Spleen (tissue), 11 donors: ENCODE measurements at regions not wholly inside any gene's neighbourhood (a gene's known extent, or its start where the extent isn't known, plus 50 kb on each side); places are given as distances from the start of the nearest gene placed in this dataset.

Experiments
- DNase-seq: peaks from one replicate; pipeline ENCODE4 v3.0.0-alpha.2; 2020
- H3K27ac ChIP-seq, 8 donors: fragments of 200-600 bp; sonication (generic) in 7 of 8; 1 replicate in 4 of 8; 2 replicates in 4 of 8; pipeline versions ENCODE4 v1.5.0 to v1.8.0; 2016 to 2021; ENCODE audit warnings: inconsistent platforms in 4 of 8, mild to moderate bottlenecking in 4 of 8, moderate library complexity in 1 of 8
- H3K27me3 ChIP-seq, 7 donors: fragments of 200-600 bp; sonication (generic) in 6 of 7; replicated peaks in 1 of 7; 1 replicate in 4 of 7; 2 replicates in 3 of 7; pipeline versions ENCODE4 v1.5.0 to v1.8.0; 2016 to 2021; ENCODE audit warnings: inconsistent platforms in 3 of 7, mild to moderate bottlenecking in 1 of 7
- H3K36me3 ChIP-seq, 6 donors: fragments of 200-600 bp; sonication (generic) in 5 of 6; 1 replicate in 4 of 6; 2 replicates in 2 of 6; pipeline versions ENCODE4 v1.5.0 to v1.8.0; 2016 to 2021; ENCODE audit warnings: inconsistent platforms in 2 of 6
- H3K4me1 ChIP-seq, 6 donors: fragments of 200-600 bp; sonication (generic) in 5 of 6; 1 replicate in 3 of 6; 2 replicates in 3 of 6; pipeline versions ENCODE4 v1.5.0 to v1.8.0; 2016 to 2021; ENCODE audit warnings: inconsistent platforms in 3 of 6
- H3K4me3 ChIP-seq, 8 donors: fragments of 200-600 bp; sonication (generic) in 7 of 8; 1 replicate in 4 of 8; 2 replicates in 4 of 8; pipeline versions ENCODE4 v1.5.0 to v1.8.0; 2016 to 2021; ENCODE audit warnings: inconsistent platforms in 4 of 8, mild to moderate bottlenecking in 4 of 8, moderate library complexity in 2 of 8
- H3K9me3 ChIP-seq, 8 donors: fragments of 200-600 bp; sonication (generic) in 7 of 8; 1 replicate in 4 of 8; 2 replicates in 4 of 8; pipeline versions ENCODE4 v1.5.0 to v1.8.0; 2016 to 2021; ENCODE audit warnings: inconsistent platforms in 4 of 8
- POLR2A ChIP-seq, 3 donors: fragments of 450-650 bp; IDR thresholded peaks; one replicate each; pipeline ENCODE4 v1.5.1; 2017; ENCODE audit warnings: antibody characterized with exemption in 3 of 3, mild to moderate bottlenecking in 1 of 3
- POLR2AphosphoS5 ChIP-seq, 3 donors: sonication (generic); formaldehyde crosslinking; IDR thresholded peaks; one replicate each; pipeline ENCODE4 v1.5.1; 2017; ENCODE audit warnings: antibody characterized with exemption in 3 of 3
- WGBS, 5 donors: extraction: QIAGEN DNeasy Blood & Tissue Kit in 3 of 5; methylation state at CpG; one replicate each; pipeline versions ENCODE4 v1.1.5 to v1.1.7; 2013 to 2018; 5-methylcytosine and 5-hydroxymethylcytosine counted together
- intact Hi-C: fragments of 100-400 bp; cut with DNase I; formaldehyde crosslinking; loops from one replicate; pipeline ENCODE4 v1.15.0; 2023; ENCODE audit warnings: low total_unique reads
- TF ChIP-seq, protein P1 (sequence below), 11 experiments: fragments of 200-600 bp in 7 of 11; fragments of 450-650 bp in 4 of 11; sonication (generic) in 4 of 11; IDR thresholded peaks in 8 of 11; conservative IDR thresholded peaks in 3 of 11; 1 replicate in 7 of 11; 2 replicates in 4 of 11; pipeline versions ENCODE4 v1.4.0 to v1.8.0; 2016 to 2021; ENCODE audit warnings: antibody characterized with exemption in 11 of 11, inconsistent platforms in 4 of 11, mild to moderate bottlenecking in 1 of 11
- donor health status: healthy with polysubstance abuse.
- donor health status: DM: no; HTN: no; CAD: no; lungs with moderate emphysema.
- donor health status: DM: no; HTN: no; CAD: no.
- donor health status: Bipolar disorder and iron deficiency.
- donor health status: healthy.
- donor health status: DM: no; HTN: no; CAD: no.
- donor health status: DM: yes; HTN: yes; CAD: no.

DNA sequence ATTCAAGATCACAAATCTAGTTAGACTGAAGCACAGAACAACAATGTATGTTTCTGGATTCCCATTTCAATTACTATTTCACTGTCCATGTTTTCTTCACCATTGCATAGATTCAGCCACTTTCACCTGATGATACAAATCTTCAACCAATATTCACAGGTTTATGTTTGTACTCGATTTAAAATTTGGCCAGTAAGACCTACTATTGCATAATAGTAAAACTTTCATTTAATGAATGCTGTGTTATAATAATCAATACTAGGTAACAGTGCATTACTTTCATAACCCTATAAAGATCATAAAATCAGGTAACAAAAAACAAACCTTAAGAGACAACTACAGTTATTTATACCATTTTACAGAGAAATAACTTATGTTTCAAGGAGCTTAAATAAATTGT is 2209.1 kb downstream of the ARAP2 start:
- intact Hi-C loops = no loop called here
- H3K4me3 ChIP-seq = no peak overlapping the region
- H3K27me3 ChIP-seq = no peaks in the 10 kb centered on the region
- DNase-seq = no peak
- H3K4me1 ChIP-seq = no peaks in the 10 kb centered on the region
- no peaks in the 10 kb centered on the region for H3K9me3 ChIP-seq
- H3K36me3 ChIP-seq = no peaks in the 10 kb centered on the region
- H3K27ac ChIP-seq = no peak overlapping the region
- no peak for TF ChIP-seq POLR2AphosphoS5 (IDR thresholded peaks at IDR 0.05)
- no peak for TF ChIP-seq POLR2A (IDR thresholded peaks at IDR 0.05)
- TF ChIP-seq, protein P1, sequence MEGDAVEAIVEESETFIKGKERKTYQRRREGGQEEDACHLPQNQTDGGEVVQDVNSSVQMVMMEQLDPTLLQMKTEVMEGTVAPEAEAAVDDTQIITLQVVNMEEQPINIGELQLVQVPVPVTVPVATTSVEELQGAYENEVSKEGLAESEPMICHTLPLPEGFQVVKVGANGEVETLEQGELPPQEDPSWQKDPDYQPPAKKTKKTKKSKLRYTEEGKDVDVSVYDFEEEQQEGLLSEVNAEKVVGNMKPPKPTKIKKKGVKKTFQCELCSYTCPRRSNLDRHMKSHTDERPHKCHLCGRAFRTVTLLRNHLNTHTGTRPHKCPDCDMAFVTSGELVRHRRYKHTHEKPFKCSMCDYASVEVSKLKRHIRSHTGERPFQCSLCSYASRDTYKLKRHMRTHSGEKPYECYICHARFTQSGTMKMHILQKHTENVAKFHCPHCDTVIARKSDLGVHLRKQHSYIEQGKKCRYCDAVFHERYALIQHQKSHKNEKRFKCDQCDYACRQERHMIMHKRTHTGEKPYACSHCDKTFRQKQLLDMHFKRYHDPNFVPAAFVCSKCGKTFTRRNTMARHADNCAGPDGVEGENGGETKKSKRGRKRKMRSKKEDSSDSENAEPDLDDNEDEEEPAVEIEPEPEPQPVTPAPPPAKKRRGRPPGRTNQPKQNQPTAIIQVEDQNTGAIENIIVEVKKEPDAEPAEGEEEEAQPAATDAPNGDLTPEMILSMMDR (IDR thresholded peaks at IDR 0.05 in 8 of 11, conservative IDR thresholded peaks at IDR 0.05 in 3 of 11) = no peak
- 80 to 86% (median 81%) methylated on average over 1 of the region's 1 CpG for WGBS, 5 donors

DNA sequence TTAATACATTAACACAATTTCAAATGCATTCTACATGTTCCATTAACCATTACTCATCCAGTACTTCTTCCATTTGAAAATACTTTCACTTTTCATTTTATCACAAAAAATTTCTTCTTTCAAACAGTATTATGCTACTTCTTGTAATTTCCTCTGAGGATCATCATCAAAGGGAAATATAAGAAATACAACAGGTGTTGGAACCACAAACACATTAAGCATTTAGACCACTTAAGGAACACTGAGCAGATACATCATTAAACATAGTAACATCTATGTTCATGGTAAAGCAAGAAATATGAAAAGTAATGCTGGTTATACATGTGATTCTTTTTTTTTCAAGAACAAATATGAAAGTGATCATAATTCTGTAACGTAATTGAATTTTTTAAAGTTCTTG is 2207.0 kb downstream of the ARAP2 start:
- TF ChIP-seq, protein P1 (IDR thresholded peaks at IDR 0.05 in 8 of 11, conservative IDR thresholded peaks at IDR 0.05 in 3 of 11) = no peak
- TF ChIP-seq POLR2AphosphoS5 (IDR thresholded peaks at IDR 0.05) = no peak
- TF ChIP-seq POLR2A (IDR thresholded peaks at IDR 0.05) = no peak
- no peaks in the 10 kb centered on the region for H3K4me1 ChIP-seq
- 41 to 88% (median 77%) methylated on average over 1 of the region's 1 CpG for whole genome bisulfite sequencing, 5 donors
- no peaks in the 10 kb centered on the region for H3K27me3 ChIP-seq
- DNase-seq = no peak
- no peak overlapping the region for H3K27ac ChIP-seq
- no peaks in the 10 kb centered on the region for H3K36me3 ChIP-seq
- intact Hi-C loops = no loop called here
- H3K9me3 ChIP-seq = no peaks in the 10 kb centered on the region
- H3K4me3 ChIP-seq = no peak overlapping the region

DNA sequence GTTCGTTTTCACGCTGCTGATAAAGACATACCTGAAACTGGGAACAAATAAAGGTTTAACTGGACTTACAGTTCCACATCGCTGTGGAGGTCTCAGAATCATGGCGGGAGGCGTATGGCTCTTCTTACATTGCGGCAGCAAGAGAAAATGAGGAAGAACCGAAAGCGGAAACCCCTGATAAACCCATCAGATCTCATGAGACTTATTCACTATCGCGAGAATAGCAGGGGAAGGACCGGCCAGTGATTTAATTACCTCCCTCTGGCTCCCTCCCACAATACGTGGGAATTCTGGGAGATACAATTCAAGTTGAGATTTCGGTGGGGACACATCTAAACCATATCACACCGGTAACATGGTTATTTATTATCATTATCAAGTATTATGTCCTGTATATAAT is 2204.5 kb downstream of the ARAP2 start:
- Histone ChIP-seq H3K4me1 (no peaks in the 10 kb centered on the region), H3K27me3 (no peaks in the 10 kb centered on the region), H3K9me3 (no peaks in the 10 kb centered on the region), H3K27ac (no peak overlapping the region), H3K4me3 (no peak overlapping the region), H3K36me3 (no peaks in the 10 kb centered on the region)
- intact Hi-C loops = no loop called here
- TF ChIP-seq POLR2AphosphoS5 (IDR thresholded peaks at IDR 0.05) (no peak), POLR2A (IDR thresholded peaks at IDR 0.05) (no peak)
- TF ChIP-seq, protein P1 (IDR thresholded peaks at IDR 0.05 in 8 of 11, conservative IDR thresholded peaks at IDR 0.05 in 3 of 11) = no peak
- WGBS, 5 donors = 91 to 95% (median 92%) methylated on average over 14 of the region's 14 CpGs
- no peak for DNase-seq

DNA sequence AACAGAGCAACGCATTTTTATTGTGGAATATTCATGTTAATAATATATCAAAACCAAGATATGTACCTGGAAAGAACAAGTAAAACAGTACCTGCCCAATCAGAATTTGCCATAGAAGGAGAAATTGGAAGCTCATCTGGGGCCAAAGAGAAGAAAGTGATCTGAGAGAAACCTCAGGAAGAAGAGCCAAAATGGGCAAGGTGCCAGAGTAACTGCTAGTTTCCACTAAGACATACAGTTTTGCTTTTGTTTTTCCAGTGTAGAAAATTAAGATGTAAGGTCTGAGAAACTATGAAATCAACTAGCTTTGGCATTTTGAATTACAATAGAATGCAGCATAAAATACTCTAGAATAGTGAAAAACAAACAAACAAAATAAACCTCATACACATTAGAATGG is 2201.2 kb downstream of the ARAP2 start:
- H3K4me1 ChIP-seq = no peaks in the 10 kb centered on the region
- no peak overlapping the region for H3K27ac ChIP-seq
- H3K36me3 ChIP-seq = no peaks in the 10 kb centered on the region
- WGBS, 5 donors = 80 to 90% (median 87%) methylated on average over 1 of the region's 1 CpG
- TF ChIP-seq POLR2A (IDR thresholded peaks at IDR 0.05) (no peak), POLR2AphosphoS5 (IDR thresholded peaks at IDR 0.05) (no peak)
- TF ChIP-seq, protein P1 (IDR thresholded peaks at IDR 0.05 in 8 of 11, conservative IDR thresholded peaks at IDR 0.05 in 3 of 11) = no peak
- H3K27me3 ChIP-seq = no peaks in the 10 kb centered on the region
- no peaks in the 10 kb centered on the region for H3K9me3 ChIP-seq
- intact Hi-C loops = no loop called here
- H3K4me3 ChIP-seq = no peak overlapping the region
- DNase-seq = no peak
